Breast epithelium (tissue), 4 donors: ENCODE measurements at regions not wholly inside any gene's neighbourhood (a gene's known extent, or its start where the extent isn't known, plus 50 kb on each side); places are given as distances from the start of the nearest gene placed in this dataset.

Source experiments
- DNase-seq, 2 donors: peaks; one replicate each; pipeline ENCODE4 v3.0.0-alpha.2; 2019; ENCODE audit warnings: low spot score in 2 of 2
- H3K27ac ChIP-seq, 2 donors: fragments of 200-600 bp; sonication (generic) in 1 of 2; one replicate each; pipeline ENCODE4 v1.5.1; 2016 to 2019; ENCODE audit warnings: mild to moderate bottlenecking in 1 of 2
- H3K27me3 ChIP-seq, 2 donors: fragments of 200-600 bp; sonication (generic) in 1 of 2; one replicate each; pipeline versions ENCODE4 v1.5.1 to v1.6.0; 2017 to 2019; ENCODE audit warnings: control low read depth in 1 of 2, mild to moderate bottlenecking in 1 of 2
- H3K36me3 ChIP-seq: fragments of 200-600 bp; one replicate; pipeline ENCODE4 v1.5.1; 2019
- H3K4me1 ChIP-seq, 2 donors: fragments of 200-600 bp; sonication (generic); one replicate each; pipeline ENCODE4 v1.5.1; 2016 to 2019; ENCODE audit warnings: control low read depth in 1 of 2
- H3K4me3 ChIP-seq, 3 donors: fragments of 200-600 bp; sonication (generic); 1 replicate in 2 of 3; 2 replicates in 1 of 3; pipeline ENCODE4 v1.5.1; 2016 to 2019; ENCODE audit warnings: mild to moderate bottlenecking in 3 of 3, moderate library complexity in 2 of 3
- H3K9me3 ChIP-seq, 2 donors: fragments of 200-600 bp; sonication (generic) in 1 of 2; one replicate each; pipeline ENCODE4 v1.5.1; 2016 to 2019; ENCODE audit warnings: control low read depth in 1 of 2
- CTCF ChIP-seq, 3 donors: fragments of 450-650 bp; IDR thresholded peaks; one replicate each; pipeline ENCODE4 v1.5.1; 2016 to 2017; ENCODE audit warnings: antibody characterized with exemption in 3 of 3, mild to moderate bottlenecking in 3 of 3, moderate library complexity in 3 of 3
- POLR2A ChIP-seq: fragments of 450-650 bp; IDR thresholded peaks from one replicate; pipeline ENCODE4 v1.6.1; 2016; ENCODE audit warnings: antibody characterized with exemption, mild to moderate bottlenecking, moderate library complexity
- POLR2AphosphoS5 ChIP-seq, 3 donors: sonication (generic); formaldehyde crosslinking; IDR thresholded peaks; one replicate each; pipeline ENCODE4 v1.6.1; 2017; ENCODE audit warnings: antibody characterized with exemption in 3 of 3
- intact Hi-C: fragments of 100-400 bp; cut with DNase I; formaldehyde crosslinking; loops from one replicate; pipeline ENCODE4 v1.15.1; 2023; ENCODE audit warnings: low total_unique reads

- Histone ChIP-seq H3K36me3 (no peaks in the 10 kb centered on the region), H3K27me3 (no peaks in the 10 kb centered on the region), H3K4me3 (no peak overlapping the region), H3K4me1 (no peaks in the 10 kb centered on the region), H3K9me3 (no peaks in the 10 kb centered on the region), H3K27ac (peak overlapping the region in 1 of 2 donors; percentile 49)
- intact Hi-C loops: no loop called here
- DNase-seq: no peak
- no peak for TF ChIP-seq CTCF (IDR thresholded peaks at IDR 0.05)
- no peak for TF ChIP-seq POLR2A
- TF ChIP-seq POLR2AphosphoS5 (IDR thresholded peaks at IDR 0.05): no peak
These were observed 241.8 kb upstream of the SLC24A2 start for GRCh38 chr9:20030671-20031070.

GRCh38 chr9:20030221-20030620 lies 241.4 kb upstream of the SLC24A2 start:
- Histone ChIP-seq H3K4me1 (no peaks in the 10 kb centered on the region), H3K27ac (peak overlapping the region in 1 of 2 donors; percentile 49), H3K27me3 (no peaks in the 10 kb centered on the region), H3K9me3 (no peaks in the 10 kb centered on the region), H3K36me3 (no peaks in the 10 kb centered on the region), H3K4me3 (no peak overlapping the region)
- intact Hi-C loops: no loop called here
- no peak for TF ChIP-seq POLR2A
- no peak for TF ChIP-seq CTCF (IDR thresholded peaks at IDR 0.05)
- no peak for TF ChIP-seq POLR2AphosphoS5 (IDR thresholded peaks at IDR 0.05)
- no peak for DNase-seq

DNA sequence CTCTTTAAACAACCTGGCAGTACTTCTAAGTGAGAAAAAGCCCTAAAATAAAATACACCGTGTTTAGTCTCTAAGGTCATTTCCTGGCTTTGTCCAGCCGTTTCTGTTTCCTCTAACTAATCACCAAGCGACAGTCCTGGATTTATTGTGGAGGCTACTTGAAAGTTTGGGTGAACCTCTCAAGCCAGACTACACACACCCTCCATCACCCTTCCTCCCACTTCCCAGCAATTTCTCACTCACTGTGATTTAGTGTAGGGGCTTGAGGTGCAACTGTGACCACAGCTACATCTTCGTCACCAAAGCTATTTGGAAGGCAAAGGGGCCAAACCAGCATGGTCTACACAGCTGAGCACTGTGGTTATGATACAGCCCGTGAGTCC lies 240.0 kb upstream of the SLC24A2 start:
- Histone ChIP-seq H3K36me3 (no peaks in the 10 kb centered on the region), H3K27me3 (no peaks in the 10 kb centered on the region), H3K4me1 (no peaks in the 10 kb centered on the region), H3K27ac (peak overlapping the region in 1 of 2 donors; percentile 73), H3K9me3 (no peaks in the 10 kb centered on the region), H3K4me3 (no peak overlapping the region)
- DNase-seq: no peak
- no peak for TF ChIP-seq POLR2A
- TF ChIP-seq POLR2AphosphoS5 (IDR thresholded peaks at IDR 0.05): no peak
- TF ChIP-seq CTCF (IDR thresholded peaks at IDR 0.05): no peak
- intact Hi-C loops: loop anchor here (10.0 kb wide), 1 partner anchor 1036 kb away; no protein-coding TSS in a partner anchor

DNA sequence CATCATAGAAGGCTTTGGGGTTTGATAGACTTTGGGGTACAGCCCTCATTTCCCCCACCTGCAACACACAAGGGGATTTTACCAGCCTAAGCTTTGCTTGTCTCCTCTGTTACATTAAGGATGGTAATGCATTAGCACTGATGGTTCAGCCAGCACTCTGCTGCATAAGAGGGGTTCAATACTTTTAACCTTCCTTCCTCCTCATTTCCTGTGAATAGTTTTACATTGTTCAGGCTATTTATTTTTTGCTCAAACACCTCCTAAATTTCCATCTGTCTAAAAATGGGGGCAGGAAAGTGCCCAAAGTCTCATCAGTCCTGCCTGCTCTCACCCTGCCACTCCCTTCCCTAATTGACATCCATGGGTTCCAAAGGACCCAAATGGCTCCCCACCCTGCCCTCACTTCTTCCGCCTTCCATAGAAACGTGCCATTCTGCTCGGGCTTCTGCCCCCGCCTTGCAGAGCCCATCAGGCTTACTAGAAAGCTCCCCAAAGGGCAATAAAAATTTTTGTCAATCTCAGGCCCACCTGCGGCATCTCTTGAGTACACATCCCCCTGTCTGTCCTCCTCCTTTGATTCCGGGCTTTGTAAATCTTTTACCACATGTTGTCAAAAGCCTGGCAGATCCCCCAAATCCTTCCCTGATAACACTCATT lies 239.5 kb upstream of the SLC24A2 start:
- H3K27ac ChIP-seq: peak overlapping the region in 1 of 2 donors; percentile 73
- DNase-seq: no peak
- no peak for TF ChIP-seq CTCF (IDR thresholded peaks at IDR 0.05)
- no peak for TF ChIP-seq POLR2A
- TF ChIP-seq POLR2AphosphoS5 (IDR thresholded peaks at IDR 0.05): no peak

GRCh38 chr9:20023961-20024571 lies 235.2 kb upstream of the SLC24A2 start:
- H3K9me3 ChIP-seq: no peaks in the 10 kb centered on the region
- TF ChIP-seq POLR2AphosphoS5 (IDR thresholded peaks at IDR 0.05): no peak
- TF ChIP-seq CTCF (IDR thresholded peaks at IDR 0.05): no peak
- TF ChIP-seq POLR2A: no peak
- DNase-seq: no peak
- H3K27me3 ChIP-seq: no peaks in the 10 kb centered on the region
- H3K4me3 ChIP-seq: no peak overlapping the region
- no peaks in the 10 kb centered on the region for H3K36me3 ChIP-seq
- intact Hi-C loops: loop anchor here (10.0 kb wide), 1 partner anchor 1041 kb away; no protein-coding TSS in a partner anchor
- no peak overlapping the region for H3K27ac ChIP-seq
- H3K4me1 ChIP-seq: no peaks in the 10 kb centered on the region

More for the DNA sequence above, 239.5 kb upstream of the SLC24A2 start:
- H3K4me3 ChIP-seq: no peak overlapping the region
- H3K9me3 ChIP-seq: no peaks in the 10 kb centered on the region
- H3K4me1 ChIP-seq: no peaks in the 10 kb centered on the region
- no peaks in the 10 kb centered on the region for H3K27me3 ChIP-seq
- intact Hi-C loops: loop anchor here (10.0 kb wide), 1 partner anchor 1036 kb away; no protein-coding TSS in a partner anchor
- no peaks in the 10 kb centered on the region for H3K36me3 ChIP-seq
